Coronary artery (tissue), 2 donors: ENCODE measurements at regions not wholly inside any gene's neighbourhood (a gene's known extent, or its start where the extent isn't known, plus 50 kb on each side); places are given as distances from the start of the nearest gene placed in this dataset.

Experiments
- DNase-seq: peaks from one replicate; pipeline ENCODE4 v3.0.0-alpha.2; 2017; ENCODE audit warnings: low spot score
- H3K27ac ChIP-seq, 2 donors: fragments of 200-600 bp; sonication (generic); one replicate each; pipeline ENCODE4 v1.5.1; 2016 to 2019
- H3K4me3 ChIP-seq: fragments of 200-600 bp; sonication (generic); 2 replicates; pipeline ENCODE4 v1.5.1; 2016; ENCODE audit warnings: mild to moderate bottlenecking, moderate library complexity
- TF ChIP-seq, protein P1 (sequence below): fragments of 200-600 bp; sonication (generic); IDR thresholded peaks from one replicate; pipeline ENCODE4 v1.5.1; 2019; ENCODE audit warnings: antibody characterized with exemption

DNA sequence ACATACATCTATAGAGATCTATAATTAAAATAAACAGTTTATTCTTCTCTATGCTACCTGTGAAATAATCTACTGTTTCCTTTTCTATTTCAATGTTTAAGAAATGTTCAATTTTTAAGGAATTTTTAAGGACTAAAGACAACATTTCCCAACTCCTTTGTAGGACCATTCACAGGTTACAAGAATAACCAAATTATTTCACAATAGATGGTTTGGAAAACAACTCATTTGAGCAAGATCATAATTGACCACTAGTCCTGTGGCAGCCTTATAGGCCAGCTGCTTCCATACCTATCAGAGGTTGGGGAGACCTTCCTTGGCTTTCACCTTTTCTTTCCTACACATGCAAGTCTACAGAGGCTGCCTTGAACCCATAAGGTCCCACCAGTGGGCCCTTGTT, 193.7 kb downstream of the TTC39B start:
- no peak for DNase-seq
- Histone ChIP-seq H3K4me3 (no peak overlapping the region), H3K27ac (no peak overlapping the region)
- TF ChIP-seq, protein P1, sequence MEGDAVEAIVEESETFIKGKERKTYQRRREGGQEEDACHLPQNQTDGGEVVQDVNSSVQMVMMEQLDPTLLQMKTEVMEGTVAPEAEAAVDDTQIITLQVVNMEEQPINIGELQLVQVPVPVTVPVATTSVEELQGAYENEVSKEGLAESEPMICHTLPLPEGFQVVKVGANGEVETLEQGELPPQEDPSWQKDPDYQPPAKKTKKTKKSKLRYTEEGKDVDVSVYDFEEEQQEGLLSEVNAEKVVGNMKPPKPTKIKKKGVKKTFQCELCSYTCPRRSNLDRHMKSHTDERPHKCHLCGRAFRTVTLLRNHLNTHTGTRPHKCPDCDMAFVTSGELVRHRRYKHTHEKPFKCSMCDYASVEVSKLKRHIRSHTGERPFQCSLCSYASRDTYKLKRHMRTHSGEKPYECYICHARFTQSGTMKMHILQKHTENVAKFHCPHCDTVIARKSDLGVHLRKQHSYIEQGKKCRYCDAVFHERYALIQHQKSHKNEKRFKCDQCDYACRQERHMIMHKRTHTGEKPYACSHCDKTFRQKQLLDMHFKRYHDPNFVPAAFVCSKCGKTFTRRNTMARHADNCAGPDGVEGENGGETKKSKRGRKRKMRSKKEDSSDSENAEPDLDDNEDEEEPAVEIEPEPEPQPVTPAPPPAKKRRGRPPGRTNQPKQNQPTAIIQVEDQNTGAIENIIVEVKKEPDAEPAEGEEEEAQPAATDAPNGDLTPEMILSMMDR: no peak

- TF ChIP-seq, protein P1: no peak
- no peak overlapping the region for H3K27ac ChIP-seq
- no peak for DNase-seq
- no peak overlapping the region for H3K4me3 ChIP-seq
Observed at GRCh38 chr9:15111071-15111470, 195.9 kb downstream of the TTC39B start.

GRCh38 chr9:15104826-15105420, 194.7 kb upstream of the FREM1 start:
- H3K4me3 ChIP-seq: no peak overlapping the region
- no peak for DNase-seq
- H3K27ac ChIP-seq: no peak overlapping the region
- TF ChIP-seq, protein P1: peak; percentile 34

DNA sequence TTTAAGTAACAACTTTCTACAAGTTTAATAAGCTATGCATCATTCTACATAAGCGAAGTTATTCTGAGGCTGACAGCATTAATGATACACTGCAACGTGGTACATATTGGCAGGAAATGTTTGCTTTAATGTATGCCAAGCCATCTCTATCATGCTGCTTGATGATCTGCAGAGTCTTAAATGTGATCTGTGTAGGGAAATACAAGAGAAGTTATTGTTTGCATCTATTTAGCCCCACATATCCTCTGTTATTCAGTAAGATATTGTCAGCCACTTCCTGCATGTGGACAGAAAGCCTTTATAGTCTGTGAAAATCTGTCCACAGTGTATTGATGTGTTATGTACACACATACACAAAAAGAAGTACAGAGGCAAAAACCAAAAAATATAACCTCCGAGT, 193.1 kb upstream of the FREM1 start:
- DNase-seq: no peak
- Histone ChIP-seq H3K27ac (no peak overlapping the region), H3K4me3 (no peak overlapping the region)
- TF ChIP-seq, protein P1: no peak

DNA sequence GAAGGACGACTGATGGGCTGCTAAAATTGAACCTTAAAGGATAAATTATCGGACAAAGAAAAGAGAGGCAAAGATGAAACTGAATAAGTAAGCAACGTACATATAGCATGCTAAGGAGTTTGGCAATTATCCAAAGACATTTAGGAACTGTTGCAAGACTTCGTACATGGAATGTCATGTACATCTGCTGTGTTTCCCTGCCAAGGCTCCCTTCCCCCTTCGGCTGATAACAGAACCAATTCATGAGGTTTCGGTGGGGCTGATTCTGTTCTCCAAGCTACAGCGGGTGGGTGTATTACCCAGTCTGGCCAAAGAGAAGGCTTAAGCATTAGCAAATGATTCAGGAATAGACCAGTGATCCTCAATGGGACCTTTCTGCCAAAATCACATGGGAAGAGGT, 190.9 kb upstream of the FREM1 start:
- no peak overlapping the region for H3K27ac ChIP-seq
- DNase-seq: no peak
- H3K4me3 ChIP-seq: no peak overlapping the region
- TF ChIP-seq, protein P1: no peak

GRCh38 chr9:15100571-15100970, 190.3 kb upstream of the FREM1 start:
- TF ChIP-seq, protein P1: no peak
- Histone ChIP-seq H3K27ac (no peak overlapping the region), H3K4me3 (no peak overlapping the region)
- no peak for DNase-seq

DNA sequence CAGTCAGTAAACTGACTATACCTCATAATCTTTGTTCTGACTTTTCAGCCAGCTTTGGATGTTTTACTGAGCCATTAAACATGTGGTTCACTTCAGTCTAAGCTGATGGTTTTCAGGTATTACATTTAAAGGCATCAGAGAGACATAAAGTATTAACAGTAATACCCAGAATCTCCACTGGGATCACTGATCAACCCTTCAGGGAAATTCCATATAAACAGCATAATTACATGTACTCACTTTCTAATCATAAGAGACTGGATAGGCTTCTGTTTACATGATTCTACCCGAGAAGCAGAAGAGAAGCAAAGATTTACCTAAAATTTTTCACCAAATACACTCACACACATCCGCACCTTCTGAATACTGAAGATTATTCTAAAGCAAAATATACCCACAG, 186.7 kb upstream of the FREM1 start:
- TF ChIP-seq, protein P1: no peak
- Histone ChIP-seq H3K27ac (no peak overlapping the region), H3K4me3 (no peak overlapping the region)
- no peak for DNase-seq
